ENCODE measurements at regions not wholly inside any gene's neighbourhood (a gene's known extent, or its start where the extent isn't known, plus 50 kb on each side); places are given as distances from the start of the nearest gene placed in this dataset.

GRCh38 chr12:89838833-89839232 is 130.2 kb upstream of the ATP2B1 start:
- TF ChIP-seq POLR2AphosphoS5 (IDR thresholded peaks at IDR 0.05) (no peak), CTCF (IDR thresholded peaks at IDR 0.05; ENCODE audit: poor library complexity, severe bottlenecking) (no peak), REST (IDR thresholded peaks at IDR 0.05; ENCODE audit: borderline replicate concordance) (no peak), EZH2 (IDR thresholded peaks at IDR 0.05; ENCODE audit: borderline replicate concordance, insufficient read depth, low read length, poor library complexity, severe bottlenecking) (no peak), EP300 (conservative IDR thresholded peaks at IDR 0.05; ENCODE audit: poor library complexity, severe bottlenecking) (no peak)

Measured in neural cell (in vitro differentiated cells).